ENCODE measurements at regions not wholly inside any gene's neighbourhood (a gene's known extent, or its start where the extent isn't known, plus 50 kb on each side); places are given as distances from the start of the nearest gene placed in this dataset.
A peak's percentile ranks its signal among the peaks of the same experiment; 100 is the strongest.

- DNase-seq: no peak
These were observed 646.1 kb downstream of the IRS1 start for GRCh38 chr2:226153553-226153952.

- DNase-seq: no peak
These were observed 648.5 kb downstream of the IRS1 start for GRCh38 chr2:226151157-226151556.

GRCh38 chr2:226143091-226143490 is 656.5 kb downstream of the IRS1 start:
- DNase-seq: no peak

DNA sequence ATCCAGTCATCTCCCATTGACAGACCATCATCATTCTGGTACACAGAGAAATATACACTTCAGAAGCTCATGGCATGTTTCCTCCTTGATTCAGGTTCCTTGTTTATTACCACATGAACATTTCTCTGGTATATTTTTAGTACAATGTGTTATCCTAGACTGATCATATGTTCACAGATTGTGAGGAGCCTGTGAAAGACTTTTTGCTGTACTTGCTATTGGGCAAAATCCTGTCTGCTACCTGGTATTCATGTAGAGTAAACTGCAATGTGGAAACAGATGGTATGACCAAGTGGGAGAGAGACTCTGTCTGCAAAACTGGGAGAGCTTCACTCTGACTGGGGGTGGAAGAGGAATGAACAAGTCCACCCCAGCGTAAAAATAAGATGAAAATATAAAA is 657.2 kb downstream of the IRS1 start:
- DNase-seq: no peak

DNA sequence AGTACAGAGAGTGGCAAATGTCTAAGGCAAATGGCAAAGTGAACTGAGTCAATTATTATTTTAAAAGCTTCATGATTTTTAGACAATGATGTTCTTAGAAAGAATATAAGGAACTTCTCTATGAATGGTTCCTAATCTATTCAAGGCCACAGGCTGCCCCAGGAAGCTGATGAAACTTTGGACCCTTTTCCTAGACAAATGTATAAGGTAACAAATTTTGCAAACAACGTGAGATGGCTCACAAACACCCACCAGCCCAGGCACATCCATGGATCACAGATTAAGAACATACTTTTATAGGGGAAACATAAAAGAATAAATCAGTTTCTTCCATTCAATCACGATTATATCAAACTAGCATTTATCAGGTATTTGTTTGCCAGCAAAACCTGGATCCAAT is 659.0 kb downstream of the IRS1 start:
- DNase-seq: no peak

DNA sequence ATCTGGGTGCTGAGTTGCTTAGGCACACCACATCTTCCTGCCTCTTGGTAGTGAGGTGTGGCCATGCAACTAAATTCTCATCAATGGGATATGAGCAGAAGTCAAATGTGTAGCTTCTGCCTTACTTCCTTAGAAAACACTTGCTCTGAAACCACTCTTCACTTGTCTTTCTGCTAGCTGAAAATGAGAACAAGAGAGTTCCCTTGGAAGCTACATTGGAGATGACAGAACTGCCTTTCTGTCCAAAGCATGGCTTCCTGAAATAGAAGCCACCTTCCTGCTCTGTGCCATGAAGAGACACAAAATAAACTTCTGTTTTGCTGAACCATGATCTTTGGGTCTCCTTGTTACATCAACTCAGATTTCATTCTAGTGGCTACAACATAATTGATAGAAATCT is 659.9 kb downstream of the IRS1 start:
- no peak for DNase-seq

GRCh38 chr2:226137201-226137811 is 662.3 kb downstream of the IRS1 start:
- DNase-seq: no peak

DNA sequence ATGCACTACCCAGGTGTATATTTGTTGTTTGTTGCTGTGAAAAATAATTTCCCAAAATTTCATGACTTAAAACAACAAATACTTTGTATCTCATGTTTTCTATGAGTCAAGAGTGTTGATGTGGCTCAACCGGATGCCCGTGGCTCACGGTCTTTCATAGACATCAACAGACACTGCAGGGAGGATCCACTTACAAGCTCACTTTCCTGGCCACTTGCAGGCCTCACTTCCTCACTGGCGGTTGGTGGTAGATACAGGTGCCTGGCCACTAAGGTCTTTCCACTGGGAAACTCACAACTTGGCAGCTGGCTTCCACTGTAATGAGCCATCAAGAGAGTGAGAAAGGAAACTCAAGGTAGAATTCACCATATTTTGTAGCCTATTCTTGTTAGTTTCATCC is 662.9 kb downstream of the IRS1 start:
- no peak for DNase-seq

- no peak for DNase-seq
These were observed 663.6 kb downstream of the IRS1 start for GRCh38 chr2:226135861-226136548.

- DNase-seq: no peak
These were observed 667.1 kb downstream of the IRS1 start for GRCh38 chr2:226132323-226133215.

DNA sequence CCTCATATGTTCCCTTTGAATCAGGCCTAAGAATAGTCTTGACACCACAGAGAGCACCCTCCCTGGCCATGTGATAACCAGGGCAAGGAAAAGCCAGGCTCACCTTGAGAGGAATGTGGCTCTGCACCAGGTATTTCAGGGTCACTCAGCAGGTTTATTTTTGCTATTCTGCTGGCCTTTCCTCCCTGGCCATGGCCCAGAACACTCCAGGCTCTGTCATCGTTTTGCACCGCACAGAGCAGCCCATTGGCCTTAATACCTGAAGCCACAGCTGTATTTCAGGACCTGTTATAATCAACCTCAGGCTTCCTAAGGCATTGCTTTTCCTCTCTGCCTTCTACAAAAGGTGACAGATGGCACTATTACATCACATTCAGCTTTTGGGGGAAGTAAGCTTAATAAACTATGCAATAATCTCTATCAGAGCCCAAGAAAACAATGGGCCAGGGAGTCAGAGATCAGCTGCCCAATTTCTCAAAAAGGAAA is 668.3 kb downstream of the IRS1 start:
- DNase-seq: no peak

DNA sequence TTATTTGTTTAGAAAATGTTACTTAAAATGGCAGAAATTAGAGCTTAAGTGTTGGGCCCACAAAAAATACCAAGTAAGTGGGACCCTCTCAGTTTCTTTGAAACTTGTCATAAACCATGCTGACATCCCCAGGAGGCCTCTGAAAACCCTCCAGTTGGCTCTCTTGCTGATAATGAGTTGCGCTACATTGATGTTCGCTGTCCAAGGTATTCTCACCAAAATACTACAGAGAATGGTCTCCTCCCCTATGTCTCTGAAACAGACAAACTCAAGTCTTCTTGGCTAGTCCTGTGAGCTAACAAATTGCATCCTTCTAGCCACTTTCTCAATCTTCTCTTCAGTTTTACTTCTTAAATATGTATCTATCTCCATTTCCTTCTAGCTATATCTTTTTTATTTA is 669.4 kb downstream of the IRS1 start:
- no peak for DNase-seq

- DNase-seq: no peak
These were observed 671.9 kb downstream of the IRS1 start for GRCh38 chr2:226127682-226128081.

GRCh38 chr2:226126104-226126503 is 673.5 kb downstream of the IRS1 start:
- DNase-seq: no peak

- DNase-seq: no peak
These were observed 674.3 kb downstream of the IRS1 start for GRCh38 chr2:226125176-226125883.

DNA sequence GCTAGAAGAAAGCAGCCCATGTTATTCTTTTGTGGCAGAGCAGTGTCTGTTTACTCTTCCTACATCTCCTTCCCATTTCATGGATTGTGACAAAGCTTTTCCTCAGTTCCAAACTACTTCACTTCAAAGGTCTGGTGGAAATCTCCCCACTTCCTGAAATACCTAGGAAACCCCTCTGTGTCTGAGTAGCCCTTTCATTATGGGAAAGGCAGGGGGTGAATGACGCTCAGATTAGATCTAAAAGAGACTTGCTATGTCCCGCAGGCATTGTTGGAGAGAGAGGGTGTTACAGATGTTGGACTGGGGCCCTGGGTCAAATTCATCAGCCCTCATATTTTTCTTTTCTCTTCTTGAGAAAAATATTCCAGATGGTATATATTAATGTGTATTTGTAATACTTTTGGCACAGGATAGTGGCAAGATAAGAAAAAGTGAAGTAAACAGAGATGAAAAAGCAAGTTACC is 675.0 kb downstream of the IRS1 start:
- DNase-seq: no peak

- DNase-seq: no peak
These were observed 676.3 kb downstream of the IRS1 start for GRCh38 chr2:226123300-226123699.

GRCh38 chr2:226122041-226122440 is 677.6 kb downstream of the IRS1 start:
- no peak for DNase-seq

GRCh38 chr2:226121046-226121738 is 678.4 kb downstream of the IRS1 start:
- DNase-seq: no peak

DNA sequence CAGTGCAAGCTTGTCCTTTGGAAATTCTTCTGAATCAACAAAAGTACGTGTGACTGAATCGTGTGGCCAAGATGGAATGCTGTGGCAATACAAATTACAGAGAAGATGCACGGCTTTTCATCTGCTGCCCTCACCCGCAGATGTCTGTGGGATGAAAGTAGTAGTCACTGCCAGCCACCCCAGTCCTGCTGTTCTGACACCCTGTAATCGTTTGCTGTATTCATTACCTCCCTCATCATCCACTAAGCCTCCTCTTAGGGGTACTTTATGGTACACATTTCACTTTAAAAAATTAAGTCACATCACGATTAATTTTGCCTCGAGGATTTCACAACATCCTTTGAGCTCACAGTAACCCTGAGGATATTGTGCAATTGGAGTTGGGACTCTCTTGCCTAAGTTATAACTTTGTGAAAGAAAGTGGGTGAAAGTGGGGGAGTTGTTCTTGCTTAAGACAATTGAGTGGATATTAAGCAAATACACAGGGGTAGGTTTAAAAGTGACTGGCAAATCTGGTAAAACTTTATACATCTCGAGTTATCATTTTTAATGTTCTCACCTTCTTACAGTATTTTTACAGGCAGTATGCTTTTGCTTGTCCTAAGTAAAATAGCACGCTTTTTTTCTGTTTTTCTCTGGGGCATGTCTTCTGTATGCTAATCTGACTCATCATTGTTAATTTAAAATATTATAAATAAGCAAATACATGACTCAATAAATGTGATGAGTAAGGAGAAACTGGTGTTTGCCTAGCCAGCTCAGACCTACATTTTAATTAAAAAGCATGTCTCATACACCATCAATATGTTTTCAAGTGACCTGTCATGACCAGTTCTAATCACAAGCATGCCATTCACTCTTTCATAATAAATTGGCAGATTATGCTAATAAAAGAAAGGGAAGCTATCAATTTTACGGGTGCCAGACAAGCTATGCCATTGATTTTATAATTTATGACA is 680.9 kb downstream of the IRS1 start:
- DNase-seq: peak; percentile 6

DNA sequence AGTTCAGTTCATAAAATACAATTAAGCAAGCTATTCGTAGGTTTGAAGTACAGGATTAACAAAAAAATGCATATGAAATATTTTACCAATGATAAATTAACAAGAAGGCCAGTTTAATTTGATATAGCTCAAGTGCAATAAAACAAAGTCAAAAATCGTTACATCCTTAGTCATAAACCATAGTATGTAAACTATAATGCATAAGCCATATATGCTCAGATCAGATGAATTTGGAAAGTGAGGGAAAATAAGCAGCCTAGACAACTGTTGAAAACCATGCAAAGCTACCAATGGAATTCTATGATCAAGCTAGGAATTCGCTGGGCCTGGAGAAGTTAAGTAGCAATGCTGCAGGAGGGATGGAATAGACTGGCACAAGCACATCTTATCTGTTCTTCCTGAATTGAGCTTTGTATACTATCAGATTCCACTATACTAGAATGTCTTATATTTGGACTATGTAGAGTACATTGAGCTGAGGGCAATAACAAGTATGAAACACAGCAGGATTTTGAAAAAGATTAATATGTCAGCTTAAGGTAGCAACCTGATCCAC is 682.0 kb downstream of the IRS1 start:
- no peak for DNase-seq

All from CD4-positive, alpha-beta T cell treated with Interleukin-21 for 1 hour (primary cell).